GM10248 (cell line): ENCODE measurements at regions not wholly inside any gene's neighbourhood (a gene's known extent, or its start where the extent isn't known, plus 50 kb on each side); places are given as distances from the start of the nearest gene placed in this dataset.
"Not testable (repeated sequence)": the region's sequence is repeated elsewhere in the genome, so short reads cannot be mapped to it uniquely, and the experiment has no call there.

Experiments
- CTCF ChIA-PET: fragments of 300-600 bp; sonication (Branson Sonifier 250); formaldehyde crosslinking; extraction: SDS; loops from one replicate; lab custom pipeline; 2021; ENCODE audit warnings: antibody characterized with exemption; lab: Yijun Ruan, JAX
- POLR2A ChIA-PET: fragments of 350-650 bp; sonication (Branson Sonifier 250); formaldehyde crosslinking; extraction: SDS; loops from one replicate; lab custom pipeline; 2020; ENCODE audit warnings: antibody characterized with exemption; lab: Yijun Ruan, JAX
- DNase-seq: peaks from one replicate; pipeline ENCODE4 v3.0.0; 2012; ENCODE audit errors: extremely low spot score
- TF ChIP-seq, protein P1 (sequence below): IDR thresholded peaks from 2 replicates; pipeline ENCODE4 v1.5.1; 2012; ENCODE audit warnings: mild to moderate bottlenecking, low read depth; ENCODE audit errors: extremely low read depth, missing control alignments, control extremely low read depth

- POLR2A ChIA-PET = no interaction called here
- TF ChIP-seq, protein P1, sequence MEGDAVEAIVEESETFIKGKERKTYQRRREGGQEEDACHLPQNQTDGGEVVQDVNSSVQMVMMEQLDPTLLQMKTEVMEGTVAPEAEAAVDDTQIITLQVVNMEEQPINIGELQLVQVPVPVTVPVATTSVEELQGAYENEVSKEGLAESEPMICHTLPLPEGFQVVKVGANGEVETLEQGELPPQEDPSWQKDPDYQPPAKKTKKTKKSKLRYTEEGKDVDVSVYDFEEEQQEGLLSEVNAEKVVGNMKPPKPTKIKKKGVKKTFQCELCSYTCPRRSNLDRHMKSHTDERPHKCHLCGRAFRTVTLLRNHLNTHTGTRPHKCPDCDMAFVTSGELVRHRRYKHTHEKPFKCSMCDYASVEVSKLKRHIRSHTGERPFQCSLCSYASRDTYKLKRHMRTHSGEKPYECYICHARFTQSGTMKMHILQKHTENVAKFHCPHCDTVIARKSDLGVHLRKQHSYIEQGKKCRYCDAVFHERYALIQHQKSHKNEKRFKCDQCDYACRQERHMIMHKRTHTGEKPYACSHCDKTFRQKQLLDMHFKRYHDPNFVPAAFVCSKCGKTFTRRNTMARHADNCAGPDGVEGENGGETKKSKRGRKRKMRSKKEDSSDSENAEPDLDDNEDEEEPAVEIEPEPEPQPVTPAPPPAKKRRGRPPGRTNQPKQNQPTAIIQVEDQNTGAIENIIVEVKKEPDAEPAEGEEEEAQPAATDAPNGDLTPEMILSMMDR = no peak
- no peak for DNase-seq
- CTCF ChIA-PET = no interaction called here
Measured at GRCh38 chr18:4931209-4931608, 265.8 kb downstream of the AKAIN1 start.

- TF ChIP-seq, protein P1 = no peak
- CTCF ChIA-PET = interaction anchor here (1.2 kb wide), 1 partner anchor 29 kb away, joined by 3 read pairs; no protein-coding TSS in a partner anchor
- POLR2A ChIA-PET = no interaction called here
- DNase-seq = no peak
Measured at GRCh38 chr18:4921548-4921947, 275.5 kb downstream of the AKAIN1 start.

DNA sequence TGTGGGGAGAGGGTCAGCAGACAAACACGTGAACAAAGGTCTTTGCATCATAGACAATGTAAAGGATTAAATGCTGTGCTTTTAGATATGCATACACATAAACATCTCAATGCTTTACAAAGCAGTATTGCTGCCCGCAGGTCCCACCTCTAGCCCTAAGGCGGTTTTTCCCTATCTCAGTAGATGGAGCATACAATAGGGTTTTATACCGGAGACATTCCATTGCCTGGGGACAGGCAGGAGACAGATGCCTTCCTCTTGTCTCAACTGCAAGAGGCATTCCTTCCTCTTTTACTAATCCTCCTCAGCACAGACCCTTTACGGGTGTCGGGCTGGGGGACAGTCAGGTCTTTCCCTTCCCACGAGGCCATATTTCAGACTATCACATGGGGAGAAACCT, 279.5 kb downstream of the AKAIN1 start:
- DNase-seq, CTCF ChIA-PET, POLR2A ChIA-PET: not testable (repeated sequence)

GRCh38 chr18:4908328-4908727, 288.7 kb downstream of the AKAIN1 start:
- ChIA-PET CTCF (interaction anchor here (1.1 to 1.2 kb wide), 2 partner anchors 17 to 20 kb away, joined by 3 to 4 read pairs; no protein-coding TSS in a partner anchor), POLR2A (no interaction called here)
- TF ChIP-seq, protein P1 = no peak
- no peak for DNase-seq

DNA sequence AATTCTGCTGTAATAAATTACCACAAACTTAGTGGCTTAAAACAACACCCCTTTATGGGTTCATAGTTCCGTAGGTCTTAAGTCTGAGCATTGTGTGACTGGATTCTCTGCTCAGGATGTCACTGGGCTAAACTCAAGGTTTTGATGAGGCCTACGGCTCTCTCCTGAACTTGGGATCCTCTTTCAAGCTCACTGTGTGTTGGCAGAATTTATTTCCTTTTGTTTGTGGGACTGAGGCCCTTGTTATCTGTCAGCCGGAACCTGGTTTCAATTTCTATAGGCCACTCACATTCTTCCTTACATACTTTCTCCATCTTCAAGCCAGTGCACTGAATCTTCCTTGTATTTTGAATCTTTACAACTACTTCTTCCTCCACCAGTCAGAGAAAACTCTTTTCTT, 290.2 kb downstream of the AKAIN1 start:
- ChIA-PET CTCF (interaction anchor here (1.2 kb wide), 1 partner anchor 22 kb away, joined by 4 read pairs; no protein-coding TSS in a partner anchor), POLR2A (no interaction called here)
- no peak for DNase-seq
- TF ChIP-seq, protein P1 = no peak

- ChIA-PET POLR2A (no interaction called here), CTCF (interaction anchor here (1.4 kb wide), 1 partner anchor 14 kb away, joined by 3 read pairs; no protein-coding TSS in a partner anchor)
- TF ChIP-seq, protein P1 = no peak
- no peak for DNase-seq
Measured at GRCh38 chr18:4888251-4889040, 308.6 kb downstream of the AKAIN1 start.

- POLR2A ChIA-PET = no interaction called here
- CTCF ChIA-PET = no interaction called here
- TF ChIP-seq, protein P1 = no peak
- DNase-seq = no peak
Measured at GRCh38 chr18:4878480-4878879, 318.6 kb downstream of the AKAIN1 start.
